NCI-H446 (cell line): ENCODE measurements at regions not wholly inside any gene's neighbourhood (a gene's known extent, or its start where the extent isn't known, plus 50 kb on each side); places are given as distances from the start of the nearest gene placed in this dataset.
"Not testable (repeated sequence)": the region's sequence is repeated elsewhere in the genome, so short reads cannot be mapped to it uniquely, and the experiment has no call there.

ENCODE experiments used
- DNase-seq, 2 experiments: peaks; one replicate each; lab custom pipeline; 2025; lab: John Stamatoyannopoulos, UW

DNA sequence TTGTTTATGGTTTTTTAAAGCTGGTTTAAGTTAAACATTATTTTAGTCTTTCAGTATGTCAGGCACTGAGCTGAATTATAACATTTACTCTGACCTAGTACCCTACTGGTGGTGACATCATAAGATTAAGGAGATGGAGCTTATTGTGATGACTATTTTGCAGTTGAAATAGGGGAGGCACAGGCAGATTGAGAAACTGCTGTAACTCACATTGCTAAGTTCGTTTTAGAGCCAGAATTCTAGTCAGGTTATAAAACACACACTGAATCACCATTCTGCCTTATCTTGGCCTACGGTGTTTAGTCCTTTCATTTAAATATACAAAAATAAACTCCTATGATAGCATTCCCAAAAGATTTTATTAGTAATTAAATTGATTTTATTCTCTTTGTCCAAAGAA is 584.1 kb downstream of the TFAP2A start:
- no peak for DNase-seq

DNA sequence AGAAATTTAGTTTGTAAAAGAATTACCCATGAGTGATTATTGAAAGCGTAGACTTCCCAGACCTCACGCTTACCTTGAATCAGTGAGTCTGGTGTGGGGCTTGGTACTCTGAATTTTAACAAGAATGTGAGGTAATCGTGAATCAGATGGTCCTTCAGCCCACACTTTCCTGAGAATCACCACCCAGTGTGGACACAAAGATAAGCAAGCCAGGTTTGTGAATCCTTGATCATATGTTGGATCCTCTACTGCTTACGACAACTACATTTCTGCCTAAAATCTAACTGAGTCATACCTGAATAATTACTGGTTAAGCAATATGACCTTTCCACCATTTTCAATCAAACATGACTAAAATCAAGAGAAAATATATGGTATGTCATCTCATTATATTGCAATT is 589.3 kb downstream of the TFAP2A start:
- DNase-seq: no peak

GRCh38 chr6:9810727-9811126 is 604.1 kb downstream of the TFAP2A start:
- not testable (repeated sequence) for DNase-seq

GRCh38 chr6:9810286-9810685 is 604.6 kb downstream of the TFAP2A start:
- no peak for DNase-seq

GRCh38 chr6:9806195-9806594 is 608.7 kb downstream of the TFAP2A start:
- no peak for DNase-seq

- no peak for DNase-seq
These were observed 613.6 kb downstream of the TFAP2A start for GRCh38 chr6:9801249-9801754.

DNA sequence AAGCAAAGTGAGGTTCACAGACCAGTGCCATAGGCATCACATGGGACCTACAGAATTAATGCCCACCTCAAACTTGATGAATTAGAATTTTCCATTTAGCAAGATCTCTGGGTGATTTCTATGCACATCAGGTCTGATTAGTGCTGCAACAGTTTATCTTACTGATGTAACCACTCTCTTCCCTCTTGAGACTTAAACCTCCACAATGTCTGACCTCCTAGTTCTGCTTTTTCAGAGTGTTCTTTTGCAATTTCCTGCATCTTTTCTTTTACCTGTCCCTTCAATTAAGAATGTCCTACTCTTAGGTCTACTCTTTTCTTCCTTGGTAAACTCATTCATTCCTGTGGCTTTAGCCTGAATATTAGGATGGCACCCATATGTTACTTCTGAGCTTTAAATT is 615.3 kb downstream of the TFAP2A start:
- no peak for DNase-seq

DNA sequence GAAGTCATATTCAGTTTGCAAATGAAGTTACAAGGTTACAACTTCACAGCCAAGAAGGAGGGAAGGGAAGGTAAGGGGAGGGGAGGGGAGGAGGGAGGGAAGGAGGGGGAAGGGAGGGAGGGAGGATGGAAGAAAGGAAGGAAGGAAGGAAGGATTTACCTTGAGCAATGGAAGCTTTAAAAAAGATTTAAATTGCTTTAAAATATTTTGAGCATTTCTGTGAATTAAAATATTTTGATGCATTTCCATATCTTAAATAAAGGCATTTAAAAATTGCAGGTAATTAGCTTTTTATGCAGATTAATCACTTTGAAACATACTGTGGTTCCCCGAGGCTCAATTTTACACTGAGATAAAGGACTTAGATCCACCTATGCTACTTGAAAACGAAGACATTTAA is 618.0 kb downstream of the TFAP2A start:
- no peak for DNase-seq

DNA sequence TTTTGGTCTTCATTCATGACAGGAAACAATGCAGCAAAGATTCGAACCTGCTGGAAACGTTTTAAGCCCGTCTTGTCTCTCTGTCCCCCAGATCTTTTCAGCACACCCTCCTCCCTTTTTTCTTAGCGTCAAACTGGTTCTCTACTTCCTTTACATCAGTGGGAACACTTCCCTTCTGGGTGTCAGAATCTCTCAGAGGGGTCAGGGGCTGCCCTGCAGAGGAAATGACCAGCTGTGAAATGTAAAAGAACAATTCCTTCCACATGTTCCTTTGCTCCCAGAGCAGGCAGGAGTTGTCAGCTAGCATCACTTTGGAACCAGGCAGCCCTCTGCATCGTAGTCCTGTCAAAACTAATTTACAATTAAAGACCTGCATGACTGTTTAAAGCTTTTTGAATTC is 619.0 kb downstream of the TFAP2A start:
- DNase-seq: no peak

DNA sequence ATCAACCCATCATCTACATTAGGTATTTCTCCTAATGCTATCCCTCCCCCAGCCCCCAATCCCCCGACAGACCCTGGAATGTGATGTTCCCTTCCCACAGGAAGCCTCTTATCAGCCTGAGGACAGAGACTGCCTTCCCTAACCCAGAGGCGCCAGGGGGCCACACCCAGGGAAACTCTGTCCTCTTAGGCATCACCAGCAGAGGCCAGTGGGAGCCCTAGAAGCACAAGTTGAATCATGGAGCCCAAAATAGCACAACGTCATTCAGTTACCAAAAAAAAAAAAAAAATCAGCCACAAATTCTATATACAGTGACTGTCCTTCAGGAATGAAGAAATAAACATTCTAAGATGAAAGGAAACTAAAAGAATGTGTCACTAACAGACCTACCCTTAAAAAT is 625.7 kb downstream of the TFAP2A start:
- no peak for DNase-seq

- no peak for DNase-seq
These were observed 630.1 kb downstream of the TFAP2A start for GRCh38 chr6:9784786-9785185.

GRCh38 chr6:9783567-9783966 is 631.3 kb downstream of the TFAP2A start:
- no peak for DNase-seq

DNA sequence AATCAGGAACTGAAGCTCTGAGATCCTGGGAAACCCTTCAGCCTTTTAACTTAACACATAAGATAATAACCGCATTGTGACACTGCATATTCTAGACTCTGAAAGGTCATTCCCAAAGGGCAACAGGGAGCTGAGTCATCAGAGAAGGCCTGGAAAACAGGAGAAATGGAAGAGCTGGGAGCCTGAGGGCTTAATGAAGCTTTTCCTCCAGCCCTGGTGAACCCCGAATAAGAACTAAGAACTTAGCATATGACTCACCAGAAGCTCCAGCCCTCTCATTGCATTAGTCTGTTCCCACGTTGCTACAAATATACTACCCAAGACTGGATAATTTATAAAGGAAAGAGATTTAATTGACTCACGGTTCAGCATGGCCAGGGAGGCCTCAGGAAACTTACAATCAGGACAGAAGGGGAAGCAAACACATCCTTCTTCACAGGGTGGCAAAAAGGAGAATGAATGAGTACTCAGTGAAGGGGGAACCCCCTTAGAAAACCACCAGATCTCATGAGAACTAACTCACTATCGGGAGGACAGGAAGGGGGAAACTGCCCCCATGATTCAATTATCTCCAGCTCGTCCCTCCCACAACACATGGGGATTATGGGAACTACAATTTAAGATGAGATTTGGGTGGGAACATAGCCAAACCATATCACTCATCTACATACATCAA is 648.5 kb downstream of the TFAP2A start:
- no peak for DNase-seq

- no peak for DNase-seq
These were observed 653.7 kb downstream of the TFAP2A start for GRCh38 chr6:9761220-9761619.

DNA sequence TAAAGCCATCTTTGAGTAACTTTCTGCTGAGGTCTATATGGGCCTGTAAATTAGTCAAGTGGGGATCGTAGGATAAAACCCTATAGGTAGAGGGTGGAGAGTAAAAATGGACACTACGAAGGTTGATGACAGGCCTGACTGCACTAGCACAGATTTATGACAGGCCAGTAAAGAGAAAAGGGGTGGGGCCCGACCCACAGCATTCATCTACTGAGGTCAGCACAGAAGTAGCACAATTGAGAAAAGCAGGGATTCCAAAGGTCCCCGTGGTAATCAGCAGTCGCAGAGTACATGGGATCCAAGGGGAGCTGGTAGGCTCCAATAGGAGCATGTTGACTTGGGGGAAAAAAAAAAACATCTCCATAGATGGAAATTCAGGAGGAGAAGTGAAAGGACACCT is 660.4 kb downstream of the TFAP2A start:
- no peak for DNase-seq

- no peak for DNase-seq
These were observed 668.9 kb downstream of the TFAP2A start for GRCh38 chr6:9745966-9746365.

DNA sequence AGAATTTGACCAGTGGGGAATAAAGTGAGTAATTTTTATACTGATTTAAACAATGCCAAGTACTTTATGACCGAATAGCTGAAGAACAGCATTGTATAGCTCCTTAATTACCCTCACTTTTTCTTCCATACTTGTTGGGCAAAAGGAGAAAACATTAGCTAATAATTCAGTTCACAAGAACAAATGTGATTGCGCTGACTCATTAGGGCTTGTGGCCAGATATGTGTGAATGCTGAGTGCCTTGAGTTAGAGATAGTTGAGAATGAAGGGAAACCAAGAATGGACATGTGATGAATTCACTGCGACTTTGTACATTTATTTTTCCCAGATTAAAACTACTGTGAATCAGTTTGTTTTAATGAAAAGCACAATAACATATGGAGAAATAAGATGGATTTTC is 669.4 kb downstream of the TFAP2A start:
- DNase-seq: no peak

DNA sequence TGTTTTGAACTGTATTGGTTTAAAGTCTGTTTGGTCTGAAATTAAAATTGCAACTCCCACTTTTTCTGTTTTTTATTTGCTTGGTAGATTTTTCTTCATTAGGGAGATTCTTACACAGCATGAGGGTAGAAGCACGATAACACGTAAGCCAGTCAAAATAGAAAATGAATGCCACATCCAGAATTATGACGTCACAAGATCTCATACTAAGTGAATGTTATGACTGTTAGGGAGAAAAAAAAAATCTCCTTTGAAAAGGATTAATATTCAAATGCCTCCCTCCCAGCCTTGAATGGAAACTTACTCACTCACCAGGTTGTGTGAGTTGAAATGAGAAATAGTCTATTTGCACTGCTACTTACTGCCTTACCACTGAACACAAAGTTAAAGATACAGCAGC is 670.8 kb downstream of the TFAP2A start:
- no peak for DNase-seq

DNA sequence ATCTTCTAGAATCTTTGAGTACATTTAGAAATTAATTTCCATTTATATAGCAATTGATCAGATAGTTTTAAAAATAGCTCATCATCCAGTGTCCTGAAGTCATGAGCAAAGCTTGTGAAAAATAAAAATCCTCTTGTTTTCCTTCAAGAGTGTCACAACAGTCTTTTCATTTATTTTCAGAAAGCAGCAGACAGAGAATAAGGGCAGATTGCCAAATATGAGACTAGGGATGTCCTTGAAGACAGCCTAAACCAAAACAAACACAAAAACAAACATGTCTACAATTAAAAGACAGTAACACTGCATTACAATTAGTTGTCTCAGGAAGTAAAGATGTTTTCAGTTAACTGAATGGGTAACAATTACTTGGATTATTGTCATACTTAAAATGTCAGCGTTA is 682.8 kb downstream of the TFAP2A start:
- no peak for DNase-seq

DNA sequence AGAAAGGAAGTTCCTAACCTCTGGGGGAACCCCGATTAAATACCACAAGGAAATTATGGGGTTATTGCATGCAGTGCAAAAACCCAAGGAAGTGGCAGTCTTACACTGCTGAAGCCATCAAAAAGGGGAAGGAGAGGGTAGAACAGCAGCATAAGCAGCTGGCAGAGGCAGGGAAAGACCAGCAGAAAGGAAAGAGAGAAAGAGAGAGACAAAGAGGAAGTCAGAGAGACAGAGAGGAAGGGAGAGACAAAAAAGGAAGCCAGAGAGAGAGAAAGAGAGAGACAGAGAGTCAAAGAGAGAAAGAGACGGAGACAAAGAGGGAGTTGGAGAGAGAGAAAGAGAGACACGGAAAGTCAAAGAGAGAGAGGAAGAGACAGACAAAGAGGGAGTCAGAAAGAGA is 689.1 kb downstream of the TFAP2A start:
- not testable (repeated sequence) for DNase-seq

DNA sequence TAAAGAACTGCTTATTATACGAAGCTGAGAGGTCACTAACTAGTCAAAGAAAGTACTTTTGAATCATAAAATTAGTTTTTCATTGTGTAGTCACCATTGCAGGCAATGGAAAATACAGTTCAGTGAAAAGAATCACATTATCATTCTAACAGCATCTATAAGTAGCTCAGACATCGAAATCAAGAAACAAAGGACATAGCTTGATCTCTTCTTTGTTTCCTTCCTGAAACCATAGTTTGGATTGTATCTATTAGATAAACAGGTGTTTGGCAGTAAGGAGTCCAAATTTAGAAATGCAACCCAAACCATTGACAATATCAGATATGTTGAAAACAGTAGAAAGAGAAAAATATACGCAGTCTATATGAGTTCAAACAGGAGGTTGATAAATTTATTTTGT is 697.3 kb downstream of the TFAP2A start:
- no peak for DNase-seq

DNA sequence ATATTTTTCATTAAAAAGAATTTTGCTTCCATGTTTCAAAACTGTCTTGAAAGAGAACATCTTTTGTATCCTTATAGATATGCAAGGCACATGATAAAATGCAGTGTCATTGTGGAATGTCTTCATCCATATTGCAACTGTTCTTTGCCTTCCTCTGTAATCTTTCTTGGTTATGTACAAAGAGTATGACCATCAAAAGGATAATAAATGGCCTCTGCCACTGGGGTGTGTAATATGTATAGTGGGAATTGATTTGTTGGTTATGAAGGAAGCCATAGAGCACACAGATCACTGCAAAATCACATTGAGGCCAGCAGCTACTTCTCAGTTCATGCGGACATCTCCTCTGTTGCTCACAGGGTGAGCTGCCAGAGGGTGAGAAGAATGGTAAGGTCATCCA is 703.5 kb downstream of the TFAP2A start:
- no peak for DNase-seq

DNA sequence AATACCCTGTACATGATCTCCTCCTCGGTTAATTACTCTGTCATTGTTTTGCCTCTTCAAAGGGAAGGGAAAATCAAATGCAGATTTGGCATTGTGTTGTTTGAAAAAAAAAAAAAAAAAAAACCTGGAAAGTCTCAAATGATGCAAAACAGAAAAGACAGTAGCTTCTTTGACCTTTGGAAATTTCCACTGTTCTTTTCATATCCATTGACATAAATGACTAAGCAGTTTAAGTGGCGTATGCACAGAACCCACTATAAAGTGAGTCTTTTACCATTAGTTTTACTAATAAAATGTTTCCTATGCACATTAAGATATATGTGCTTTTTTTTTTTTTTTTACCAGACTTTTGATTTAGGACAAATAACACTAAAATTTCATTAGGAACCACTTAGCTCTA is 704.3 kb downstream of the TFAP2A start:
- DNase-seq: no peak

DNA sequence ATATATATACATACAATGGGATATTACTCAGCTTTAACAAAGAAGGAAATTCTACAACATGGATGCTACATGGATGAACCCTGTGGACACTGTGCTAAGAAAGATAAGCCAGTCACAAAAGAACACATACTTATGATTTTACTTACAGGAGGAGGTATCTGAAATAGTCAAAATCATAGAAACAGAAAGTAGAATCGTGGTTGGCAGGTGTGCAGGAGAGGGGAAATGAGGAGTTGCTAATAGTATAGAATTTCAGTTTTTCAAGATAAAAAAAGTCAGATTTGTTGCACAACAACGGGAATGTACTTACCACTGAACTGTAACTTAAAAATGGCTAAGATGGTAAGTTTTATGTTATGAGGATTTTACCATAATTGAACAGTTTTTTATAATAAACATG is 706.3 kb downstream of the TFAP2A start:
- DNase-seq: no peak
